Mucosa of rectum (tissue), 2 donors: ENCODE measurements at regions not wholly inside any gene's neighbourhood (a gene's known extent, or its start where the extent isn't known, plus 50 kb on each side); places are given as distances from the start of the nearest gene placed in this dataset.
"Not testable (repeated sequence)": the region's sequence is repeated elsewhere in the genome, so short reads cannot be mapped to it uniquely, and the experiment has no call there.

Source experiments
- H3K27ac ChIP-seq, 2 donors: one replicate each; pipeline ENCODE4 v1.7.0; 2013; ENCODE audit warnings: inconsistent platforms in 2 of 2, low read depth in 2 of 2, low read length in 2 of 2
- H3K27me3 ChIP-seq, 2 donors: one replicate each; pipeline ENCODE4 v1.7.0; 2013; ENCODE audit warnings: low read length in 2 of 2; ENCODE audit not compliant: control insufficient read depth in 2 of 2, insufficient read depth in 2 of 2
- H3K36me3 ChIP-seq, 2 donors: one replicate each; pipeline ENCODE4 v1.7.0; 2013; ENCODE audit warnings: low read length in 2 of 2; ENCODE audit not compliant: control insufficient read depth in 2 of 2, insufficient read depth in 2 of 2
- H3K4me1 ChIP-seq, 2 donors: one replicate each; pipeline ENCODE4 v1.7.0; 2013; ENCODE audit warnings: low read length in 2 of 2, mild to moderate bottlenecking in 1 of 2; ENCODE audit not compliant: control insufficient read depth in 2 of 2, insufficient read depth in 2 of 2
- H3K4me3 ChIP-seq, 2 donors: one replicate each; pipeline ENCODE4 v1.7.0; 2013; ENCODE audit warnings: low read length in 2 of 2
- H3K9ac ChIP-seq, 2 donors: one replicate each; pipeline ENCODE4 v1.7.0; 2013; ENCODE audit warnings: low read length in 2 of 2, low read depth in 1 of 2, mild to moderate bottlenecking in 1 of 2
- H3K9me3 ChIP-seq, 2 donors: one replicate each; pipeline ENCODE4 v1.7.0; 2013; ENCODE audit warnings: low read length in 2 of 2; ENCODE audit not compliant: control insufficient read depth in 2 of 2
- donor health status: healthy.
- donor health status: Normal muscosa, but diverticular disease.

- Histone ChIP-seq H3K9ac (no peak overlapping the region), H3K4me3 (no peak overlapping the region), H3K36me3 (no peaks in the 10 kb centered on the region), H3K9me3 (no peaks in the 10 kb centered on the region), H3K4me1 (no peaks in the 10 kb centered on the region), H3K27ac (no peak overlapping the region), H3K27me3 (no peaks in the 10 kb centered on the region)
Measured at GRCh38 chr1:194437135-194437534, 1250.7 kb upstream of the B3GALT2 start.

GRCh38 chr1:194431121-194431520 lies 1244.7 kb upstream of the B3GALT2 start:
- Histone ChIP-seq H3K27me3 (no peaks in the 10 kb centered on the region), H3K9ac (no peak overlapping the region), H3K9me3 (no peaks in the 10 kb centered on the region), H3K4me1 (no peaks in the 10 kb centered on the region), H3K27ac (no peak overlapping the region), H3K4me3 (no peak overlapping the region), H3K36me3 (no peaks in the 10 kb centered on the region)

- H3K4me3 ChIP-seq: no peak overlapping the region
- H3K36me3 ChIP-seq: no peaks in the 10 kb centered on the region
- H3K27me3 ChIP-seq: no peaks in the 10 kb centered on the region
- H3K9me3 ChIP-seq: no peaks in the 10 kb centered on the region
- H3K9ac ChIP-seq: no peak overlapping the region
- no peak overlapping the region for H3K27ac ChIP-seq
- H3K4me1 ChIP-seq: no peaks in the 10 kb centered on the region
Measured at GRCh38 chr1:194420706-194421105, 1234.3 kb upstream of the B3GALT2 start.

GRCh38 chr1:194419721-194420120 lies 1233.3 kb upstream of the B3GALT2 start:
- Histone ChIP-seq H3K27ac (no peak overlapping the region), H3K9me3 (no peaks in the 10 kb centered on the region), H3K4me1 (no peaks in the 10 kb centered on the region), H3K9ac (no peak overlapping the region), H3K36me3 (no peaks in the 10 kb centered on the region), H3K4me3 (no peak overlapping the region), H3K27me3 (no peaks in the 10 kb centered on the region)

GRCh38 chr1:194410756-194411155 lies 1224.3 kb upstream of the B3GALT2 start:
- Histone ChIP-seq H3K27me3 (no peaks in the 10 kb centered on the region), H3K9ac (no peak overlapping the region), H3K4me3 (no peak overlapping the region), H3K4me1 (no peaks in the 10 kb centered on the region), H3K27ac (no peak overlapping the region), H3K36me3 (no peaks in the 10 kb centered on the region), H3K9me3 (peaks cover 0 to 2% of the 10 kb centered on the region in 2 donors)

GRCh38 chr1:194407238-194407637 lies 1220.8 kb upstream of the B3GALT2 start:
- H3K27me3 ChIP-seq, H3K4me1 ChIP-seq, H3K27ac ChIP-seq, H3K4me3 ChIP-seq, H3K9ac ChIP-seq, H3K9me3 ChIP-seq, H3K36me3 ChIP-seq: not testable (repeated sequence)

- no peaks in the 10 kb centered on the region for H3K36me3 ChIP-seq
- H3K27me3 ChIP-seq: no peaks in the 10 kb centered on the region
- no peak overlapping the region for H3K27ac ChIP-seq
- H3K4me3 ChIP-seq: no peak overlapping the region
- H3K4me1 ChIP-seq: no peaks in the 10 kb centered on the region
- no peak overlapping the region for H3K9ac ChIP-seq
- no peaks in the 10 kb centered on the region for H3K9me3 ChIP-seq
Measured at GRCh38 chr1:194394676-194395075, 1208.3 kb upstream of the B3GALT2 start.

GRCh38 chr1:194387531-194387930 lies 1201.1 kb upstream of the B3GALT2 start:
- Histone ChIP-seq H3K27me3 (no peaks in the 10 kb centered on the region), H3K9me3 (no peaks in the 10 kb centered on the region), H3K36me3 (no peaks in the 10 kb centered on the region), H3K4me3 (no peak overlapping the region), H3K9ac (no peak overlapping the region), H3K27ac (no peak overlapping the region), H3K4me1 (no peaks in the 10 kb centered on the region)

GRCh38 chr1:194378517-194378916 lies 1192.1 kb upstream of the B3GALT2 start:
- no peaks in the 10 kb centered on the region for H3K9me3 ChIP-seq
- no peaks in the 10 kb centered on the region for H3K36me3 ChIP-seq
- H3K9ac ChIP-seq: no peak overlapping the region
- H3K27me3 ChIP-seq: no peaks in the 10 kb centered on the region
- H3K27ac ChIP-seq: no peak overlapping the region
- no peak overlapping the region for H3K4me3 ChIP-seq
- no peaks in the 10 kb centered on the region for H3K4me1 ChIP-seq

GRCh38 chr1:194374649-194375048 lies 1188.2 kb upstream of the B3GALT2 start:
- Histone ChIP-seq H3K27ac (no peak overlapping the region), H3K9me3 (no peaks in the 10 kb centered on the region), H3K36me3 (no peaks in the 10 kb centered on the region), H3K4me3 (no peak overlapping the region), H3K27me3 (no peaks in the 10 kb centered on the region), H3K4me1 (no peaks in the 10 kb centered on the region), H3K9ac (no peak overlapping the region)

GRCh38 chr1:194372266-194372665 lies 1185.9 kb upstream of the B3GALT2 start:
- H3K9me3 ChIP-seq: no peaks in the 10 kb centered on the region
- no peak overlapping the region for H3K9ac ChIP-seq
- no peaks in the 10 kb centered on the region for H3K27me3 ChIP-seq
- H3K4me1 ChIP-seq: no peaks in the 10 kb centered on the region
- no peaks in the 10 kb centered on the region for H3K36me3 ChIP-seq
- no peak overlapping the region for H3K27ac ChIP-seq
- H3K4me3 ChIP-seq: no peak overlapping the region
